ENCODE measurements at regions not wholly inside any gene's neighbourhood (a gene's known extent, or its start where the extent isn't known, plus 50 kb on each side); places are given as distances from the start of the nearest gene placed in this dataset.

GRCh38 chr13:85406269-85406975 is 392.8 kb downstream of the SLITRK6 start:
- H3K79me2 ChIP-seq (ENCODE audit: insufficient read depth, low read depth, low read length), result no peaks in the 10 kb centered on the region
- no peaks in the 10 kb centered on the region for H3K9me3 ChIP-seq (ENCODE audit: low read length)
- H3K36me3 ChIP-seq (ENCODE audit: insufficient read depth, low read length), result no peaks in the 10 kb centered on the region
- no peak for DNase-seq (ENCODE audit: low spot score)
- CTCF ChIA-PET (ENCODE audit: unreplicated experiment), result no interaction called here
- H3K27ac ChIP-seq (ENCODE audit: low read depth, low read length, poor library complexity, severe bottlenecking), result no peak overlapping the region
- POLR2A ChIA-PET, result interaction anchor here (1.2 kb wide), 1 partner anchor 12 kb away, joined by 7 read pairs; no protein-coding TSS in a partner anchor
- intact Hi-C loops (cut with micrococcal nuclease; ENCODE audit: unreplicated experiment), result no loop called here
- no peak overlapping the region for H2AFZ ChIP-seq (ENCODE audit: low read length)
- H3K4me3 ChIP-seq (ENCODE audit: low read depth, low read length, poor library complexity, severe bottlenecking), result no peak overlapping the region
- no peaks in the 10 kb centered on the region for H3K4me1 ChIP-seq (ENCODE audit: insufficient read depth, low read length, poor library complexity, severe bottlenecking)
- H3K9me2 ChIP-seq (ENCODE audit: insufficient read depth, low read length), result no peaks in the 10 kb centered on the region; the same call in 1 of the 2 replicates
- no TSS peak for BruUV-seq (replicated peaks)
- H3K4me2 ChIP-seq (ENCODE audit: low read length), result no peak overlapping the region
- H4K20me1 ChIP-seq (ENCODE audit: insufficient read depth, low read length), result no peaks in the 10 kb centered on the region
- TF ChIP-seq EZH2phosphoT487 (IDR thresholded peaks at IDR 0.05; ENCODE audit: borderline replicate concordance, low read depth, low read length) (no peak), CTCF (conservative IDR thresholded peaks at IDR 0.05; ENCODE audit: low read length) (no peak)

- H3K79me2 ChIP-seq (ENCODE audit: insufficient read depth, low read depth, low read length), result no peaks in the 10 kb centered on the region
- H3K9me2 ChIP-seq (ENCODE audit: insufficient read depth, low read length), result no peaks in the 10 kb centered on the region; the same call in 1 of the 2 replicates
- TF ChIP-seq EZH2phosphoT487 (IDR thresholded peaks at IDR 0.05; ENCODE audit: borderline replicate concordance, low read depth, low read length) (no peak), CTCF (conservative IDR thresholded peaks at IDR 0.05; ENCODE audit: low read length) (no peak)
- ChIA-PET CTCF (ENCODE audit: unreplicated experiment) (interaction anchor here (0.6 kb wide), 1 partner anchor 102 kb away, joined by 3 read pairs; no protein-coding TSS in a partner anchor), POLR2A (interaction anchor here (0.9 to 1.2 kb wide), 2 partner anchors 10 to 13 kb away, joined by 3 to 7 read pairs; no protein-coding TSS in a partner anchor)
- H3K4me2 ChIP-seq (ENCODE audit: low read length), result no peak overlapping the region
- no peak overlapping the region for H3K27ac ChIP-seq (ENCODE audit: low read depth, low read length, poor library complexity, severe bottlenecking)
- no TSS peak for BruUV-seq (replicated peaks)
- H4K20me1 ChIP-seq (ENCODE audit: insufficient read depth, low read length), result no peaks in the 10 kb centered on the region
- H3K4me1 ChIP-seq (ENCODE audit: insufficient read depth, low read length, poor library complexity, severe bottlenecking), result no peaks in the 10 kb centered on the region
- H3K9me3 ChIP-seq (ENCODE audit: low read length), result no peaks in the 10 kb centered on the region
- no peaks in the 10 kb centered on the region for H3K36me3 ChIP-seq (ENCODE audit: insufficient read depth, low read length)
- H3K4me3 ChIP-seq (ENCODE audit: low read depth, low read length, poor library complexity, severe bottlenecking), result no peak overlapping the region
- intact Hi-C loops (cut with micrococcal nuclease; ENCODE audit: unreplicated experiment), result no loop called here
- H2AFZ ChIP-seq (ENCODE audit: low read length), result no peak overlapping the region
- DNase-seq (ENCODE audit: low spot score), result no peak
Measured at GRCh38 chr13:85405316-85405897, 393.8 kb downstream of the SLITRK6 start.

GRCh38 chr13:85386424-85386823 is 412.8 kb downstream of the SLITRK6 start:
- TF ChIP-seq CTCF (conservative IDR thresholded peaks at IDR 0.05; ENCODE audit: low read length) (no peak), EZH2phosphoT487 (IDR thresholded peaks at IDR 0.05; ENCODE audit: borderline replicate concordance, low read depth, low read length) (no peak)
- H3K27ac ChIP-seq (ENCODE audit: low read depth, low read length, poor library complexity, severe bottlenecking), result peak overlapping the region; percentile 58
- H3K9me2 ChIP-seq (ENCODE audit: insufficient read depth, low read length), result no peaks in the 10 kb centered on the region
- peak overlapping the region; percentile 79 for H2AFZ ChIP-seq (ENCODE audit: low read length)
- H3K79me2 ChIP-seq (ENCODE audit: insufficient read depth, low read depth, low read length), result no peaks in the 10 kb centered on the region
- peaks cover 59% of the 10 kb centered on the region for H3K4me1 ChIP-seq (ENCODE audit: insufficient read depth, low read length, poor library complexity, severe bottlenecking)
- H3K4me3 ChIP-seq (ENCODE audit: low read depth, low read length, poor library complexity, severe bottlenecking), result peak overlapping the region; percentile 26
- no peaks in the 10 kb centered on the region for H4K20me1 ChIP-seq (ENCODE audit: insufficient read depth, low read length)
- H3K4me2 ChIP-seq (ENCODE audit: low read length), result peak overlapping the region; percentile 66
- DNase-seq (ENCODE audit: low spot score), result peak; percentile 44
- intact Hi-C loops (cut with micrococcal nuclease; ENCODE audit: unreplicated experiment), result loop anchor here (10.0 kb wide), 1 partner anchor 452 kb away; no protein-coding TSS in a partner anchor
- H3K9me3 ChIP-seq (ENCODE audit: low read length), result peaks cover 9% of the 10 kb centered on the region
- H3K36me3 ChIP-seq (ENCODE audit: insufficient read depth, low read length), result no peaks in the 10 kb centered on the region; the same call in 1 of the 2 replicates
- ChIA-PET POLR2A (interaction anchor here (0.5 kb wide), 1 partner anchor 228 kb away, joined by 3 read pairs; no protein-coding TSS in a partner anchor), CTCF (ENCODE audit: unreplicated experiment) (no interaction called here)
- no TSS peak for BruUV-seq (replicated peaks)
